OCI-LY7 (cell line): ENCODE measurements at regions not wholly inside any gene's neighbourhood (a gene's known extent, or its start where the extent isn't known, plus 50 kb on each side); places are given as distances from the start of the nearest gene placed in this dataset.

Experiments used
- BruUV-seq: library from RNA; stranded (reverse); fragments of 400-500 nt; replicated peaks from 2 replicates; lab custom pipeline; 2021; lab: Mats Ljungman, UMichigan
- CTCF ChIA-PET: fragments of 300-600 bp; sonication (Branson Sonifier 250); formaldehyde crosslinking; loops from one replicate; lab custom pipeline; 2022; ENCODE audit warnings: antibody characterized with exemption; ENCODE audit not compliant: unreplicated experiment; lab: Charles Lee
- POLR2A ChIA-PET: fragments of 300-600 bp; sonication (Branson Sonifier 250); formaldehyde crosslinking; loops from one replicate; lab custom pipeline; 2022; ENCODE audit warnings: antibody characterized with exemption; lab: Charles Lee
- DNase-seq: peaks from one replicate; pipeline ENCODE4 v3.0.0-alpha.2; 2015; ENCODE audit warnings: low spot score
- H2AFZ ChIP-seq: fragments of 200-600 bp; sonication (generic), shearing (Covaris generic); 2 replicates; pipeline ENCODE4 v1.6.1; 2014; ENCODE audit warnings: mild to moderate bottlenecking, antibody characterized with exemption, low read length, moderate library complexity
- H3K27ac ChIP-seq: fragments of 200-600 bp; sonication (generic); 2 replicates; pipeline ENCODE4 v1.5.1; 2014; ENCODE audit warnings: mixed run types, low read depth, mild to moderate bottlenecking, moderate library complexity, low read length, inconsistent platforms; ENCODE audit not compliant: poor library complexity, severe bottlenecking
- H3K36me3 ChIP-seq: fragments of 200-600 bp; sonication (generic); 2 replicates; pipeline ENCODE4 v1.6.1; 2014; ENCODE audit warnings: mild to moderate bottlenecking, antibody characterized with exemption, low read length, moderate library complexity, mixed read lengths; ENCODE audit not compliant: insufficient read depth
- H3K4me1 ChIP-seq: fragments of 200-600 bp; sonication (generic); 2 replicates; pipeline ENCODE4 v1.5.1; 2014; ENCODE audit warnings: mild to moderate bottlenecking, low read length; ENCODE audit not compliant: insufficient read depth, poor library complexity, severe bottlenecking
- H3K4me2 ChIP-seq: fragments of 200-600 bp; sonication (generic); 2 replicates; pipeline ENCODE4 v1.6.1; 2014; ENCODE audit warnings: mild to moderate bottlenecking, low read length
- H3K4me3 ChIP-seq: fragments of 200-600 bp; sonication (generic); 2 replicates; pipeline ENCODE4 v1.5.1; 2014; ENCODE audit warnings: mild to moderate bottlenecking, low read depth, low read length; ENCODE audit not compliant: poor library complexity, severe bottlenecking
- H3K79me2 ChIP-seq: fragments of 200-600 bp; sonication (generic); 2 replicates; pipeline ENCODE4 v1.6.1; 2016; ENCODE audit warnings: low read depth, mild to moderate bottlenecking, low read length, moderate library complexity, mixed read lengths; ENCODE audit not compliant: insufficient read depth
- H3K9me2 ChIP-seq: fragments of 200-600 bp; sonication (generic); 2 replicates; pipeline ENCODE4 v1.6.1; 2016; ENCODE audit warnings: mild to moderate bottlenecking, low read length, mixed read lengths; ENCODE audit not compliant: insufficient read depth
- H3K9me3 ChIP-seq: fragments of 200-600 bp; sonication (generic); 2 replicates; pipeline ENCODE4 v1.6.1; 2014; ENCODE audit warnings: mild to moderate bottlenecking, mixed run types, low read length, mixed read lengths
- H4K20me1 ChIP-seq: fragments of 200-600 bp; sonication (generic); 2 replicates; pipeline ENCODE4 v1.6.1; 2014; ENCODE audit warnings: mild to moderate bottlenecking, antibody characterized with exemption, low read length, moderate library complexity, mixed read lengths; ENCODE audit not compliant: insufficient read depth
- EZH2phosphoT487 ChIP-seq: fragments of 200-600 bp; sonication (generic); IDR thresholded peaks from 2 replicates; pipeline ENCODE4 v1.6.1; 2018; ENCODE audit warnings: low read depth, borderline replicate concordance, mild to moderate bottlenecking, mixed run types, antibody characterized with exemption, low read length, moderate library complexity, mixed read lengths
- intact Hi-C: fragments of 100-400 bp; cut with micrococcal nuclease; formaldehyde crosslinking; loops from one replicate; pipeline ENCODE4 v1.10.0; 2022; ENCODE audit not compliant: unreplicated experiment
- TF ChIP-seq, protein P1 (sequence below): fragments of 200-600 bp; sonication (generic); conservative IDR thresholded peaks from 2 replicates; pipeline ENCODE4 v1.5.1; 2014; ENCODE audit warnings: mild to moderate bottlenecking, antibody characterized with exemption, low read length, moderate library complexity, mixed read lengths

DNA sequence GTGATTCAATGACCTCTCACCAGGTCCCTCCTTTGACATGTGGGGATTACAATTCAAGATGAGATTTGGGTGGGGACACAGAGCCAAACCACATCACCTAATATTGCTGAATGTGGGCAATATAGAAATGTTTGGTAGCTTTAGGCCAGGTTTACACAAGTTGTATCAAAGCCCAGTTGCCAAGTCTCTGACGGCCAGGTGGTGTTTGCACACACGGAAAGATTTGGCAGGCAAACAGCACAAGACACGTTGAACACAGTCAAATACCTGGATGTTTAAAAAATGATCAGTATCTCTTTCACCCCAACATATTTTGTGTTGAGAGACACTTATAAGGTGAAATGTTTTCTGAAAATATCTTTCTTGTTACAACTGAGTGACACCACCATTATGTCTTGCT, 294.4 kb upstream of the MKI67 start:
- POLR2A ChIA-PET: no interaction called here
- H3K79me2 ChIP-seq: no peaks in the 10 kb centered on the region
- H3K4me1 ChIP-seq: no peaks in the 10 kb centered on the region
- no peak overlapping the region for H3K4me3 ChIP-seq
- H4K20me1 ChIP-seq: no peaks in the 10 kb centered on the region
- no peak overlapping the region for H3K4me2 ChIP-seq
- no peaks in the 10 kb centered on the region for H3K9me3 ChIP-seq
- intact Hi-C loops: no loop called here
- no peak overlapping the region for H2AFZ ChIP-seq
- TF ChIP-seq, protein P1, sequence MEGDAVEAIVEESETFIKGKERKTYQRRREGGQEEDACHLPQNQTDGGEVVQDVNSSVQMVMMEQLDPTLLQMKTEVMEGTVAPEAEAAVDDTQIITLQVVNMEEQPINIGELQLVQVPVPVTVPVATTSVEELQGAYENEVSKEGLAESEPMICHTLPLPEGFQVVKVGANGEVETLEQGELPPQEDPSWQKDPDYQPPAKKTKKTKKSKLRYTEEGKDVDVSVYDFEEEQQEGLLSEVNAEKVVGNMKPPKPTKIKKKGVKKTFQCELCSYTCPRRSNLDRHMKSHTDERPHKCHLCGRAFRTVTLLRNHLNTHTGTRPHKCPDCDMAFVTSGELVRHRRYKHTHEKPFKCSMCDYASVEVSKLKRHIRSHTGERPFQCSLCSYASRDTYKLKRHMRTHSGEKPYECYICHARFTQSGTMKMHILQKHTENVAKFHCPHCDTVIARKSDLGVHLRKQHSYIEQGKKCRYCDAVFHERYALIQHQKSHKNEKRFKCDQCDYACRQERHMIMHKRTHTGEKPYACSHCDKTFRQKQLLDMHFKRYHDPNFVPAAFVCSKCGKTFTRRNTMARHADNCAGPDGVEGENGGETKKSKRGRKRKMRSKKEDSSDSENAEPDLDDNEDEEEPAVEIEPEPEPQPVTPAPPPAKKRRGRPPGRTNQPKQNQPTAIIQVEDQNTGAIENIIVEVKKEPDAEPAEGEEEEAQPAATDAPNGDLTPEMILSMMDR: no peak
- TF ChIP-seq EZH2phosphoT487: no peak
- no peak overlapping the region for H3K27ac ChIP-seq
- CTCF ChIA-PET: no interaction called here
- DNase-seq: no peak
- no TSS peak for BruUV-seq
- no peaks in the 10 kb centered on the region for H3K9me2 ChIP-seq
- H3K36me3 ChIP-seq: no peaks in the 10 kb centered on the region

DNA sequence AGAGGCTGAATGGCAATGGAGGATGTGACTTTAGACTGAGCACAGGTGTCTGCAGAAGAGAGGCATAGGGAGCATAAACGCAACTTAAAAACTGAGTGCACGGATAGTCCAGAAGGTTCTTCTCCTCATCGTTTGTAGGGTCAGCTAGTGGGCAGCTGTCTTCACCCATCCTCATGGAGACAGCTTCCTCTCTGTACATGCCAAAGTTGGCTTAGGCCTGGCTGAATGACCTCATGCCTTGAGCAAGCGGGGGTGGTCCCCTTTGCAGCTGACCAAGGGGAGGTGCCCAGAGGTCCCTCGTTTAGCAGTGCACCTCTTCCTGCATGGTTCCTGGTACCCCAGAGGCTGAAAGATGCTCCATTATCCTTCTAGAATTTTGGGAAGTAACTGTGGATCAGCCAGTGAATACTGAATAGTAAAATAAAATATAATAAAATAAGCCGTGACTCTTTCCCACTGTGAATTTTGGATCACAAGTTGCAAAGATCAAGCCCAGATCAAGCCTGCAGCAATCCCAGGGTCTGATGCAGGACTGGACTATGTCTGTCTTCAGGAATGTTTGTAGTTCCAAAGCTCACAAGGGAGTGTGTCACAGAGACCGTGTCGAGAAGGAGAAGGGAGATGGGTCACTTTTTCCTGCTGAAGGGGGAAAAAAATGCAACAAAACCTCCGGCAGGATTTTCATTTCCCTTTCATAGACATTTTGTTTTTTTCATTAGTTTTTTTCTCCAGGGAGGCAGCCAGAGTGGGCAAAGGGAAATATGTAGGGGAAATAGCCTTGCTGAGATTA, 295.3 kb upstream of the MKI67 start:
- Histone ChIP-seq H4K20me1 (no peaks in the 10 kb centered on the region), H2AFZ (no peak overlapping the region), H3K9me2 (no peaks in the 10 kb centered on the region), H3K27ac (no peak overlapping the region), H3K9me3 (no peaks in the 10 kb centered on the region), H3K4me3 (no peak overlapping the region), H3K4me2 (no peak overlapping the region), H3K36me3 (no peaks in the 10 kb centered on the region), H3K4me1 (no peaks in the 10 kb centered on the region), H3K79me2 (no peaks in the 10 kb centered on the region)
- TF ChIP-seq, protein P1: no peak
- no peak for TF ChIP-seq EZH2phosphoT487
- ChIA-PET CTCF (no interaction called here), POLR2A (no interaction called here)
- no peak for DNase-seq
- no TSS peak for BruUV-seq
- intact Hi-C loops: no loop called here

DNA sequence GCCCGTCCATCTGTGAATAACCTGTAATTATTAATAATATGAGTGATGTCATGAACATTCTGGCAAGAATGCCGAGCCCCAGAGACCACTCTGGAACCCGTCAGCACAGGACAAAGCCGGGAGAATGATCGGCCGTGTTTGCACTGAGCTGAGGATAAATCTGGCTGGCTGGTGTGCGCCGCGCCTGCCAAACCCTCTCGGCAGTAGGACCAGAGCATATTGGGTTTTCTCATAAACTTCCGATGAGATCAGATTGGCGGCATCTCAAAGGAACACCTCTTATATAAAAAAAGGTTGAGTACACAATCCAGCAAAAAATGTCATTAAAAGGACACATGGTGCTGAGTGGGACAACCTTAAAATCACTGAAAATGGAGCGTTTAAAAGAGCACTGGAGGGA, 296.0 kb upstream of the MKI67 start:
- H2AFZ ChIP-seq: no peak overlapping the region
- H3K4me3 ChIP-seq: no peak overlapping the region
- H3K9me2 ChIP-seq: no peaks in the 10 kb centered on the region
- TF ChIP-seq, protein P1: no peak
- TF ChIP-seq EZH2phosphoT487: no peak
- H3K4me2 ChIP-seq: no peak overlapping the region
- POLR2A ChIA-PET: interaction anchor here (0.6 kb wide), 1 partner anchor 941 kb away, joined by 3 read pairs; no protein-coding TSS in a partner anchor
- no peaks in the 10 kb centered on the region for H3K36me3 ChIP-seq
- no peaks in the 10 kb centered on the region for H4K20me1 ChIP-seq
- no peaks in the 10 kb centered on the region for H3K4me1 ChIP-seq
- no TSS peak for BruUV-seq
- DNase-seq: no peak
- H3K79me2 ChIP-seq: no peaks in the 10 kb centered on the region
- no peak overlapping the region for H3K27ac ChIP-seq
- CTCF ChIA-PET: no interaction called here
- H3K9me3 ChIP-seq: no peaks in the 10 kb centered on the region
- intact Hi-C loops: no loop called here
